Stomach smooth muscle (tissue), 2 donors: ENCODE measurements at regions not wholly inside any gene's neighbourhood (a gene's known extent, or its start where the extent isn't known, plus 50 kb on each side); places are given as distances from the start of the nearest gene placed in this dataset.

Experiments used
- H3K27ac ChIP-seq: one replicate; pipeline ENCODE4 v1.7.0; 2013; ENCODE audit warnings: mild to moderate bottlenecking, low read length, inconsistent platforms
- H3K27me3 ChIP-seq, 2 donors: one replicate each; pipeline ENCODE4 v1.7.0; 2013; ENCODE audit warnings: low read length in 2 of 2; ENCODE audit not compliant: insufficient read depth in 2 of 2, control insufficient read depth in 1 of 2
- H3K36me3 ChIP-seq, 2 donors: one replicate each; pipeline ENCODE4 v1.7.0; 2013; ENCODE audit warnings: low read length in 2 of 2; ENCODE audit not compliant: control insufficient read depth in 2 of 2, insufficient read depth in 2 of 2
- H3K4me1 ChIP-seq: one replicate; pipeline ENCODE4 v1.7.0; 2013; ENCODE audit warnings: low read length; ENCODE audit not compliant: control insufficient read depth, insufficient read depth
- H3K4me3 ChIP-seq, 2 donors: one replicate each; pipeline ENCODE4 v1.7.0; 2013; ENCODE audit warnings: low read length in 2 of 2
- H3K9ac ChIP-seq, 2 donors: one replicate each; pipeline ENCODE4 v1.7.0; 2013; ENCODE audit warnings: low read length in 2 of 2, mild to moderate bottlenecking in 1 of 2
- H3K9me3 ChIP-seq, 2 donors: one replicate each; pipeline ENCODE4 v1.7.0; 2013; ENCODE audit warnings: low read length in 2 of 2; ENCODE audit not compliant: control insufficient read depth in 2 of 2
- donor health status: healthy.
- donor health status: Pancreatic carcinoma.

GRCh38 chrX:20421697-20422096, 155.0 kb upstream of the RPS6KA3 start:
- Histone ChIP-seq H3K4me3 (no peak overlapping the region), H3K27me3 (peaks cover 0 to 3% of the 10 kb centered on the region in 2 donors), H3K36me3 (no peaks in the 10 kb centered on the region), H3K9me3 (peaks cover 0 to 5% of the 10 kb centered on the region in 2 donors), H3K9ac (no peak overlapping the region), H3K27ac (no peak overlapping the region), H3K4me1 (no peaks in the 10 kb centered on the region)

- Histone ChIP-seq H3K4me3 (no peak overlapping the region), H3K27ac (no peak overlapping the region), H3K9ac (no peak overlapping the region), H3K36me3 (no peaks in the 10 kb centered on the region), H3K4me1 (no peaks in the 10 kb centered on the region), H3K9me3 (peaks cover 0 to 5% of the 10 kb centered on the region in 2 donors), H3K27me3 (peaks cover 0 to 3% of the 10 kb centered on the region in 2 donors)
Measured at GRCh38 chrX:20421275-20421674, 154.6 kb upstream of the RPS6KA3 start.

- peaks cover 0 to 5% of the 10 kb centered on the region in 2 donors for H3K9me3 ChIP-seq
- H3K36me3 ChIP-seq, result no peaks in the 10 kb centered on the region
- H3K4me1 ChIP-seq, result no peaks in the 10 kb centered on the region
- H3K27ac ChIP-seq, result no peak overlapping the region
- H3K27me3 ChIP-seq, result peaks cover 0 to 3% of the 10 kb centered on the region in 2 donors
- no peak overlapping the region for H3K9ac ChIP-seq
- H3K4me3 ChIP-seq, result no peak overlapping the region
Measured at GRCh38 chrX:20420058-20420457, 153.3 kb upstream of the RPS6KA3 start.

GRCh38 chrX:20418379-20419150, 151.9 kb upstream of the RPS6KA3 start:
- Histone ChIP-seq H3K4me1 (no peaks in the 10 kb centered on the region), H3K27me3 (peaks cover 0 to 5% of the 10 kb centered on the region in 2 donors), H3K36me3 (no peaks in the 10 kb centered on the region), H3K9ac (no peak overlapping the region), H3K9me3 (no peaks in the 10 kb centered on the region), H3K27ac (no peak overlapping the region), H3K4me3 (no peak overlapping the region)

- no peaks in the 10 kb centered on the region for H3K36me3 ChIP-seq
- H3K9ac ChIP-seq, result no peak overlapping the region
- H3K27ac ChIP-seq, result no peak overlapping the region
- no peak overlapping the region for H3K4me3 ChIP-seq
- H3K4me1 ChIP-seq, result no peaks in the 10 kb centered on the region
- no peaks in the 10 kb centered on the region for H3K9me3 ChIP-seq
- peaks cover 0 to 2% of the 10 kb centered on the region in 2 donors for H3K27me3 ChIP-seq
Measured at GRCh38 chrX:20414762-20415445, 148.2 kb upstream of the RPS6KA3 start.

- no peak overlapping the region for H3K9ac ChIP-seq
- H3K27ac ChIP-seq, result no peak overlapping the region
- no peaks in the 10 kb centered on the region for H3K4me1 ChIP-seq
- H3K4me3 ChIP-seq, result no peak overlapping the region
- peaks cover 0 to 2% of the 10 kb centered on the region in 2 donors for H3K27me3 ChIP-seq
- no peaks in the 10 kb centered on the region for H3K36me3 ChIP-seq
- H3K9me3 ChIP-seq, result no peaks in the 10 kb centered on the region
Measured at GRCh38 chrX:20414066-20414465, 147.4 kb upstream of the RPS6KA3 start.

- Histone ChIP-seq H3K27me3 (peaks cover 0 to 2% of the 10 kb centered on the region in 2 donors), H3K9ac (no peak overlapping the region), H3K9me3 (peaks cover 0 to 6% of the 10 kb centered on the region in 2 donors), H3K27ac (no peak overlapping the region), H3K4me3 (no peak overlapping the region), H3K36me3 (no peaks in the 10 kb centered on the region), H3K4me1 (no peaks in the 10 kb centered on the region)
Measured at GRCh38 chrX:20412871-20413486, 146.3 kb upstream of the RPS6KA3 start.

GRCh38 chrX:20410540-20410939, 143.8 kb upstream of the RPS6KA3 start:
- Histone ChIP-seq H3K4me3 (no peak overlapping the region), H3K9me3 (peaks cover 0 to 8% of the 10 kb centered on the region in 2 donors), H3K27ac (no peak overlapping the region), H3K27me3 (peaks cover 0 to 2% of the 10 kb centered on the region in 2 donors), H3K9ac (no peak overlapping the region), H3K36me3 (no peaks in the 10 kb centered on the region), H3K4me1 (no peaks in the 10 kb centered on the region)

GRCh38 chrX:20409991-20410390, 143.3 kb upstream of the RPS6KA3 start:
- peaks cover 0 to 2% of the 10 kb centered on the region in 2 donors for H3K27me3 ChIP-seq
- no peak overlapping the region for H3K4me3 ChIP-seq
- no peaks in the 10 kb centered on the region for H3K36me3 ChIP-seq
- H3K9ac ChIP-seq, result no peak overlapping the region
- H3K4me1 ChIP-seq, result no peaks in the 10 kb centered on the region
- H3K9me3 ChIP-seq, result peaks cover 0 to 8% of the 10 kb centered on the region in 2 donors
- no peak overlapping the region for H3K27ac ChIP-seq

- no peaks in the 10 kb centered on the region for H3K4me1 ChIP-seq
- H3K27me3 ChIP-seq, result no peaks in the 10 kb centered on the region
- no peaks in the 10 kb centered on the region for H3K36me3 ChIP-seq
- H3K9me3 ChIP-seq, result peaks cover 0 to 2% of the 10 kb centered on the region in 2 donors
- H3K9ac ChIP-seq, result no peak overlapping the region
- no peak overlapping the region for H3K4me3 ChIP-seq
- H3K27ac ChIP-seq, result no peak overlapping the region
Measured at GRCh38 chrX:20402956-20403355, 136.2 kb upstream of the RPS6KA3 start.
